ENCODE measurements at regions not wholly inside any gene's neighbourhood (a gene's known extent, or its start where the extent isn't known, plus 50 kb on each side); places are given as distances from the start of the nearest gene placed in this dataset.

DNA sequence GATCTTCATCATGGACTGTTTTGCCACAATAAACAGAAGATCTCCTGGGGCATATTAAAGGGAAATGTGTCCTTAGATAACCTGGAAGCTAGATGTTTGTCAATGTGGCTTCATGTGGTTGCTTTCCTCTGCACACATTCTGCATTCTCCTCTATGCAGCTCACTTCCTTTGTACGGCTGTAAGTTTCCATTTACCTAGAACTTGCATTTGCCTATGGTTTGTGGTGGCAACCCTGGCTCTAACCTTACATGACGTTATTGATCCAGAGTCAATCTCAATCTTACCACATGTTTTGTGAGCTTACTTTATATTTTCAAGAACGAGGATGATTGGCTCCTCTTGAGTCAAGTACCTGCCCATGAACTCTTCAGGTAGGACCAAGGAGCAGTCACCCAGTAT is 863.1 kb downstream of the MAFB start:
- TF ChIP-seq CTCF (IDR thresholded peaks at IDR 0.05; ENCODE audit: low read depth, low read length) = no peak
- no peak for TF ChIP-seq EZH2phosphoT487 (IDR thresholded peaks at IDR 0.05; ENCODE audit: low read depth)
